ENCODE measurements at regions not wholly inside any gene's neighbourhood (a gene's known extent, or its start where the extent isn't known, plus 50 kb on each side); places are given as distances from the start of the nearest gene placed in this dataset.
"Not testable (repeated sequence)": the region's sequence is repeated elsewhere in the genome, so short reads cannot be mapped to it uniquely, and the experiment has no call there.

DNA sequence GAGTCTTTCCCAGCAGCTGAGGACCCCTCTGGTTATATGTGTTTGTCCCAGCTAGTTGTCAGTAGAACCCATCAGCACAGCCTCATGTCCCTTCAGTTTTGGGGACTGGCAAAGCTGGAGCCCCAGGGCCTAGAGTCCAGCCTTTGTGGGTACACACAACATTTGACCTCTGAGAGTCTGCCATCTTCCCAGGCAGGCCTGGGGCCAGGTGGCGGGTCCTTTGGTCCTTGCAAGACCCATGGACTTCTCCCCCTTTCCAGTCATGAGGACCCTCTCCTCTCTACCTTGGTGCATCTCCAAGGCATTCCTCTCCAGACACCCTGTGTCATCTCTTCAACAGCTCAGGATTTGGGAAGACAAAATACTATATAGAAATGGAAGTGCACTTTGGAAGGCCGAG, 198.4 kb downstream of the ZNF37A start:
- TF ChIP-seq, protein P1, sequence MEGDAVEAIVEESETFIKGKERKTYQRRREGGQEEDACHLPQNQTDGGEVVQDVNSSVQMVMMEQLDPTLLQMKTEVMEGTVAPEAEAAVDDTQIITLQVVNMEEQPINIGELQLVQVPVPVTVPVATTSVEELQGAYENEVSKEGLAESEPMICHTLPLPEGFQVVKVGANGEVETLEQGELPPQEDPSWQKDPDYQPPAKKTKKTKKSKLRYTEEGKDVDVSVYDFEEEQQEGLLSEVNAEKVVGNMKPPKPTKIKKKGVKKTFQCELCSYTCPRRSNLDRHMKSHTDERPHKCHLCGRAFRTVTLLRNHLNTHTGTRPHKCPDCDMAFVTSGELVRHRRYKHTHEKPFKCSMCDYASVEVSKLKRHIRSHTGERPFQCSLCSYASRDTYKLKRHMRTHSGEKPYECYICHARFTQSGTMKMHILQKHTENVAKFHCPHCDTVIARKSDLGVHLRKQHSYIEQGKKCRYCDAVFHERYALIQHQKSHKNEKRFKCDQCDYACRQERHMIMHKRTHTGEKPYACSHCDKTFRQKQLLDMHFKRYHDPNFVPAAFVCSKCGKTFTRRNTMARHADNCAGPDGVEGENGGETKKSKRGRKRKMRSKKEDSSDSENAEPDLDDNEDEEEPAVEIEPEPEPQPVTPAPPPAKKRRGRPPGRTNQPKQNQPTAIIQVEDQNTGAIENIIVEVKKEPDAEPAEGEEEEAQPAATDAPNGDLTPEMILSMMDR (IDR thresholded peaks at IDR 0.05): not testable (repeated sequence)
- TF ChIP-seq POLR2A (IDR thresholded peaks at IDR 0.05): not testable (repeated sequence)

All from thyroid gland (tissue), 4 donors.